PC-3 (cell line): ENCODE measurements at regions not wholly inside any gene's neighbourhood (a gene's known extent, or its start where the extent isn't known, plus 50 kb on each side); places are given as distances from the start of the nearest gene placed in this dataset.

Source experiments
- ATAC-seq: fragments of 200-7000 bp; cut with Tn5 transposase; 2 replicates; pipeline ENCODE4 v1.9.1; 2020; ENCODE audit warnings: mild to moderate bottlenecking, moderate library complexity
- BruUV-seq: library from RNA; stranded (reverse); fragments of 400-500 nt; replicated peaks from 2 replicates; lab custom pipeline; 2021; lab: Mats Ljungman, UMichigan
- CTCF ChIA-PET: fragments of 300-600 bp; sonication (Branson Sonifier 250); formaldehyde crosslinking; loops from one replicate; lab custom pipeline; 2022; ENCODE audit warnings: antibody characterized with exemption; lab: Charles Lee
- POLR2A ChIA-PET: fragments of 300-600 bp; sonication (Branson Sonifier 250); formaldehyde crosslinking; loops from one replicate; lab custom pipeline; 2022; ENCODE audit warnings: antibody characterized with exemption; ENCODE audit not compliant: unreplicated experiment; lab: Charles Lee
- DNase-seq: peaks from one replicate; pipeline ENCODE4 v3.0.0-alpha.2; 2015
- H2AFZ ChIP-seq: fragments of 300-600 bp; sonication (generic); 2 replicates; pipeline ENCODE4 v1.6.0; 2016; ENCODE audit warnings: antibody characterized with exemption, low read length
- H3F3A ChIP-seq: fragments of 300-600 bp; sonication (generic); one replicate; pipeline ENCODE4 v1.6.0; 2017; ENCODE audit warnings: antibody characterized with exemption, low read length, control low read depth, mild to moderate bottlenecking; ENCODE audit not compliant: unreplicated experiment
- H3K27ac ChIP-seq: fragments of 300-600 bp; sonication (generic); 2 replicates; pipeline ENCODE4 v1.5.1; 2016; ENCODE audit warnings: mild to moderate bottlenecking, low read length
- H3K27me3 ChIP-seq: fragments of 300-600 bp; sonication (generic); 2 replicates; pipeline ENCODE4 v1.6.1; 2016; ENCODE audit warnings: low read length, mixed read lengths
- H3K36me3 ChIP-seq: fragments of 300-600 bp; sonication (generic); 2 replicates; pipeline ENCODE4 v1.6.1; 2016; ENCODE audit warnings: low read depth, mixed run types, low read length, mixed read lengths
- H3K4me1 ChIP-seq: fragments of 300-600 bp; sonication (generic); 2 replicates; pipeline ENCODE4 v1.5.1; 2016; ENCODE audit warnings: low read length; ENCODE audit not compliant: insufficient read depth
- H3K4me2 ChIP-seq: fragments of 300-600 bp; sonication (generic); 2 replicates; pipeline ENCODE4 v1.6.0; 2016; ENCODE audit warnings: low read length
- H3K4me3 ChIP-seq: fragments of 300-600 bp; sonication (generic); 2 replicates; pipeline ENCODE4 v1.5.1; 2016; ENCODE audit warnings: mild to moderate bottlenecking, low read length, mixed read lengths
- H3K79me2 ChIP-seq: fragments of 300-600 bp; sonication (generic); 2 replicates; pipeline ENCODE4 v1.6.1; 2017; ENCODE audit warnings: low read length, mixed read lengths
- H3K9ac ChIP-seq: fragments of 300-600 bp; sonication (generic); 2 replicates; pipeline ENCODE4 v1.6.0; 2016; ENCODE audit warnings: mild to moderate bottlenecking, low read length
- H3K9me2 ChIP-seq: fragments of 300-600 bp; sonication (generic); replicated peaks from 2 replicates; pipeline ENCODE4 v1.6.1; 2016; ENCODE audit warnings: mixed run types, low read length, mixed read lengths
- H3K9me3 ChIP-seq: fragments of 300-600 bp; sonication (generic); 2 replicates; pipeline ENCODE4 v1.6.1; 2016; ENCODE audit warnings: low read length, mixed read lengths
- H4K20me1 ChIP-seq: fragments of 300-600 bp; sonication (generic); 2 replicates; pipeline ENCODE4 v1.6.1; 2016; ENCODE audit warnings: low read length, mixed read lengths
- EZH2 ChIP-seq: fragments of 300-600 bp; sonication (generic); IDR thresholded peaks from one replicate; pipeline ENCODE4 v1.6.1; 2017; ENCODE audit warnings: antibody characterized with exemption, mild to moderate bottlenecking, low read length; ENCODE audit not compliant: unreplicated experiment
- EZH2phosphoT487 ChIP-seq: fragments of 300-600 bp; sonication (generic); IDR thresholded peaks from 2 replicates; pipeline ENCODE4 v1.6.1; 2018; ENCODE audit warnings: mild to moderate bottlenecking, antibody characterized with exemption, low read length, borderline replicate concordance
- intact Hi-C: fragments of 100-400 bp; cut with micrococcal nuclease; formaldehyde crosslinking; loops from 2 replicates; pipeline ENCODE4 v1.9.0; 2023
- TF ChIP-seq, protein P1 (sequence below): fragments of 300-600 bp; sonication (generic); conservative IDR thresholded peaks from 2 replicates; pipeline ENCODE4 v1.5.1; 2017; ENCODE audit warnings: antibody characterized with exemption, low read depth, mild to moderate bottlenecking, low read length

GRCh38 chr15:77834276-77834990 is 201.7 kb upstream of the LINGO1 start:
- CTCF ChIA-PET, result no interaction called here
- no TSS peak for BruUV-seq
- POLR2A ChIA-PET, result no interaction called here

DNA sequence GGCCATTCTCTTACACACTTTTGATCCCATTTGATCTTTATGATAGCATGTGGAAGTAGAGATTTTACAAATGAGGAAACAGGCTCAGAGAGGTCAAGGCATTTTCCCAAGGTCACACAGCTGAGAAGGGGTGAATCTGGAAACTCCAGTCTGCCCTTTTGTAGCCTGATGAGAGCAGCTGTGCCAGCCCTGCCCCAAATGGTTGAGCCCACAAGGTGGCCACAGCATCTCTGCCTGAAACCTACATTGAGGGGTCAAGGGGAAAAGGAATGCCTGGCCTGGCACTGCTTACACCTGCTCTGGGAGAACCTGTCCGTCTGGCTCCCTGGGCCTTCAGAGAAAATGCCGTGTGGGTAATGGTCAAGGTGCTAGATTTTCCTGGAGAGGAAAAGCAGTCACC is 200.2 kb upstream of the LINGO1 start:
- BruUV-seq, result no TSS peak
- CTCF ChIA-PET, result no interaction called here

More at GRCh38 chr15:77834276-77834990, 201.7 kb upstream of the LINGO1 start:
- H3K9me3 ChIP-seq, result no peaks in the 10 kb centered on the region
- no peak for DNase-seq
- H3K4me1 ChIP-seq, result no peaks in the 10 kb centered on the region
- H3K36me3 ChIP-seq, result no peaks in the 10 kb centered on the region
- no peak overlapping the region for H3K4me2 ChIP-seq
- TF ChIP-seq, protein P1, sequence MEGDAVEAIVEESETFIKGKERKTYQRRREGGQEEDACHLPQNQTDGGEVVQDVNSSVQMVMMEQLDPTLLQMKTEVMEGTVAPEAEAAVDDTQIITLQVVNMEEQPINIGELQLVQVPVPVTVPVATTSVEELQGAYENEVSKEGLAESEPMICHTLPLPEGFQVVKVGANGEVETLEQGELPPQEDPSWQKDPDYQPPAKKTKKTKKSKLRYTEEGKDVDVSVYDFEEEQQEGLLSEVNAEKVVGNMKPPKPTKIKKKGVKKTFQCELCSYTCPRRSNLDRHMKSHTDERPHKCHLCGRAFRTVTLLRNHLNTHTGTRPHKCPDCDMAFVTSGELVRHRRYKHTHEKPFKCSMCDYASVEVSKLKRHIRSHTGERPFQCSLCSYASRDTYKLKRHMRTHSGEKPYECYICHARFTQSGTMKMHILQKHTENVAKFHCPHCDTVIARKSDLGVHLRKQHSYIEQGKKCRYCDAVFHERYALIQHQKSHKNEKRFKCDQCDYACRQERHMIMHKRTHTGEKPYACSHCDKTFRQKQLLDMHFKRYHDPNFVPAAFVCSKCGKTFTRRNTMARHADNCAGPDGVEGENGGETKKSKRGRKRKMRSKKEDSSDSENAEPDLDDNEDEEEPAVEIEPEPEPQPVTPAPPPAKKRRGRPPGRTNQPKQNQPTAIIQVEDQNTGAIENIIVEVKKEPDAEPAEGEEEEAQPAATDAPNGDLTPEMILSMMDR, result no peak
- TF ChIP-seq EZH2, result no peak
- no peak for TF ChIP-seq EZH2phosphoT487
- no peak overlapping the region for H3K27ac ChIP-seq
- no peaks in the 10 kb centered on the region for H4K20me1 ChIP-seq
- no peaks in the 10 kb centered on the region for H3K79me2 ChIP-seq
- no peak overlapping the region for H2AFZ ChIP-seq
- H3K4me3 ChIP-seq, result no peak overlapping the region
- no peaks in the 10 kb centered on the region for H3F3A ChIP-seq
- H3K9me2 ChIP-seq, result no peaks in the 10 kb centered on the region
- ATAC-seq, result no peak
- H3K9ac ChIP-seq, result no peak overlapping the region
- H3K27me3 ChIP-seq, result peaks cover 12% of the 10 kb centered on the region
- intact Hi-C loops, result no loop called here

DNA sequence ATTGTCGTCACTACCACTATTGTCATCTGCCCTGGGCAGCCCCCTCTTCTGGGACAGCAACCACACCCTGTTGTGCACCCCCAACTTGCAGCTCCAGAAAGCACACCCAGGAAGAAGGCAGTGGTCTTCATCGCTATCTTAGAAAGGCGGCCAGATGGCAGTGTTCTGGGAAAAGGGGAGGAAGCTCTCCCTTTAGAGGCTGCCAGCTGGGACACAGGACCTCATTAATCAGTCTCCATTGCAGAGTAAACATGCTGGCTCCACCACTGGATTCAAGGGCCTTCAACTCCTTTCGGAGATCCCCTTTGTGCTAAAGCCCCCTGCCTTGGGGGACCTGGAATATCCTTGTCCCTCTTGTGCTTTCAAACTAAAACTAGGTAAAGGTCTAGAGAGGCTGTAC is 199.3 kb upstream of the LINGO1 start:
- TF ChIP-seq EZH2phosphoT487, result no peak
- TF ChIP-seq, protein P1, result no peak
- no peak for TF ChIP-seq EZH2
- Histone ChIP-seq H3K9ac (no peak overlapping the region), H3K27ac (no peak overlapping the region), H3K79me2 (no peaks in the 10 kb centered on the region), H3K4me1 (no peaks in the 10 kb centered on the region), H3K4me3 (no peak overlapping the region), H2AFZ (no peak overlapping the region), H3K9me2 (no peaks in the 10 kb centered on the region), H3K27me3 (no peaks in the 10 kb centered on the region), H3F3A (no peaks in the 10 kb centered on the region), H4K20me1 (no peaks in the 10 kb centered on the region), H3K9me3 (no peaks in the 10 kb centered on the region), H3K4me2 (no peak overlapping the region), H3K36me3 (no peaks in the 10 kb centered on the region)
- CTCF ChIA-PET, result no interaction called here
- DNase-seq (no peak), ATAC-seq (no peak)
- no TSS peak for BruUV-seq
- POLR2A ChIA-PET, result no interaction called here
- intact Hi-C loops, result no loop called here

More for the DNA sequence above, 200.2 kb upstream of the LINGO1 start:
- Histone ChIP-seq H3K9ac (no peak overlapping the region), H3K27ac (no peak overlapping the region), H4K20me1 (no peaks in the 10 kb centered on the region), H3K9me2 (no peaks in the 10 kb centered on the region), H3K4me1 (no peaks in the 10 kb centered on the region), H3F3A (no peaks in the 10 kb centered on the region), H3K79me2 (no peaks in the 10 kb centered on the region), H3K9me3 (no peaks in the 10 kb centered on the region), H3K4me2 (no peak overlapping the region), H3K36me3 (no peaks in the 10 kb centered on the region), H3K27me3 (0 out of 2 replicates have a peak, but pooled peaks cover 3% of the 10 kb centered on the region), H2AFZ (no peak overlapping the region), H3K4me3 (no peak overlapping the region)
- intact Hi-C loops, result no loop called here
- TF ChIP-seq EZH2 (no peak), EZH2phosphoT487 (no peak)
- TF ChIP-seq, protein P1, result no peak
- POLR2A ChIA-PET, result no interaction called here
- no peak for ATAC-seq
- no peak for DNase-seq
